HL-60 (cell line): ENCODE measurements at regions not wholly inside any gene's neighbourhood (a gene's known extent, or its start where the extent isn't known, plus 50 kb on each side); places are given as distances from the start of the nearest gene placed in this dataset.

Source experiments
- GABPA ChIP-seq: IDR thresholded peaks from 2 replicates; pipeline ENCODE4 v1.6.1; 2012; ENCODE audit warnings: low read depth
- POLR2AphosphoS5 ChIP-seq: IDR thresholded peaks from 2 replicates; pipeline ENCODE4 v1.6.1; 2012; ENCODE audit warnings: low read depth
- SPI1 ChIP-seq: IDR thresholded peaks from 2 replicates; pipeline ENCODE4 v1.6.1; 2012; ENCODE audit warnings: low read depth, mild to moderate bottlenecking, borderline replicate concordance
- TF ChIP-seq, protein P1 (sequence below): IDR thresholded peaks from one replicate; pipeline ENCODE4 v1.5.1; 2011; ENCODE audit warnings: low read length, control low read depth, inconsistent platforms; ENCODE audit not compliant: insufficient read depth
- TF ChIP-seq, protein P2 (sequence below): IDR thresholded peaks from 2 replicates; pipeline ENCODE4 v1.6.1; 2012; ENCODE audit warnings: low read depth; ENCODE audit not compliant: insufficient replicate concordance

- TF ChIP-seq, protein P1, sequence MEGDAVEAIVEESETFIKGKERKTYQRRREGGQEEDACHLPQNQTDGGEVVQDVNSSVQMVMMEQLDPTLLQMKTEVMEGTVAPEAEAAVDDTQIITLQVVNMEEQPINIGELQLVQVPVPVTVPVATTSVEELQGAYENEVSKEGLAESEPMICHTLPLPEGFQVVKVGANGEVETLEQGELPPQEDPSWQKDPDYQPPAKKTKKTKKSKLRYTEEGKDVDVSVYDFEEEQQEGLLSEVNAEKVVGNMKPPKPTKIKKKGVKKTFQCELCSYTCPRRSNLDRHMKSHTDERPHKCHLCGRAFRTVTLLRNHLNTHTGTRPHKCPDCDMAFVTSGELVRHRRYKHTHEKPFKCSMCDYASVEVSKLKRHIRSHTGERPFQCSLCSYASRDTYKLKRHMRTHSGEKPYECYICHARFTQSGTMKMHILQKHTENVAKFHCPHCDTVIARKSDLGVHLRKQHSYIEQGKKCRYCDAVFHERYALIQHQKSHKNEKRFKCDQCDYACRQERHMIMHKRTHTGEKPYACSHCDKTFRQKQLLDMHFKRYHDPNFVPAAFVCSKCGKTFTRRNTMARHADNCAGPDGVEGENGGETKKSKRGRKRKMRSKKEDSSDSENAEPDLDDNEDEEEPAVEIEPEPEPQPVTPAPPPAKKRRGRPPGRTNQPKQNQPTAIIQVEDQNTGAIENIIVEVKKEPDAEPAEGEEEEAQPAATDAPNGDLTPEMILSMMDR = no peak
- no peak for TF ChIP-seq POLR2AphosphoS5
- TF ChIP-seq, protein P2, sequence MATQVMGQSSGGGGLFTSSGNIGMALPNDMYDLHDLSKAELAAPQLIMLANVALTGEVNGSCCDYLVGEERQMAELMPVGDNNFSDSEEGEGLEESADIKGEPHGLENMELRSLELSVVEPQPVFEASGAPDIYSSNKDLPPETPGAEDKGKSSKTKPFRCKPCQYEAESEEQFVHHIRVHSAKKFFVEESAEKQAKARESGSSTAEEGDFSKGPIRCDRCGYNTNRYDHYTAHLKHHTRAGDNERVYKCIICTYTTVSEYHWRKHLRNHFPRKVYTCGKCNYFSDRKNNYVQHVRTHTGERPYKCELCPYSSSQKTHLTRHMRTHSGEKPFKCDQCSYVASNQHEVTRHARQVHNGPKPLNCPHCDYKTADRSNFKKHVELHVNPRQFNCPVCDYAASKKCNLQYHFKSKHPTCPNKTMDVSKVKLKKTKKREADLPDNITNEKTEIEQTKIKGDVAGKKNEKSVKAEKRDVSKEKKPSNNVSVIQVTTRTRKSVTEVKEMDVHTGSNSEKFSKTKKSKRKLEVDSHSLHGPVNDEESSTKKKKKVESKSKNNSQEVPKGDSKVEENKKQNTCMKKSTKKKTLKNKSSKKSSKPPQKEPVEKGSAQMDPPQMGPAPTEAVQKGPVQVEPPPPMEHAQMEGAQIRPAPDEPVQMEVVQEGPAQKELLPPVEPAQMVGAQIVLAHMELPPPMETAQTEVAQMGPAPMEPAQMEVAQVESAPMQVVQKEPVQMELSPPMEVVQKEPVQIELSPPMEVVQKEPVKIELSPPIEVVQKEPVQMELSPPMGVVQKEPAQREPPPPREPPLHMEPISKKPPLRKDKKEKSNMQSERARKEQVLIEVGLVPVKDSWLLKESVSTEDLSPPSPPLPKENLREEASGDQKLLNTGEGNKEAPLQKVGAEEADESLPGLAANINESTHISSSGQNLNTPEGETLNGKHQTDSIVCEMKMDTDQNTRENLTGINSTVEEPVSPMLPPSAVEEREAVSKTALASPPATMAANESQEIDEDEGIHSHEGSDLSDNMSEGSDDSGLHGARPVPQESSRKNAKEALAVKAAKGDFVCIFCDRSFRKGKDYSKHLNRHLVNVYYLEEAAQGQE = no peak
- no peak for TF ChIP-seq GABPA
- no peak for TF ChIP-seq SPI1
Measured at GRCh38 chr18:38633333-38633732, 1067.7 kb upstream of the CELF4 start.
